HepG2 (cell line): ENCODE measurements at regions not wholly inside any gene's neighbourhood (a gene's known extent, or its start where the extent isn't known, plus 50 kb on each side); places are given as distances from the start of the nearest gene placed in this dataset.

Source experiments
- ATAC-seq: fragments of 200-7000 bp; cut with Tn5 transposase; 3 replicates; pipeline ENCODE4 v1.9.1; 2020; ENCODE audit warnings: mild to moderate bottlenecking, moderate library complexity
- BruUV-seq: library from RNA; stranded (reverse); fragments of 400-500 nt; replicated peaks from 2 replicates; lab custom pipeline; 2021; lab: Mats Ljungman, UMichigan
- CTCF ChIA-PET: fragments of 300-600 bp; formaldehyde crosslinking; extraction: SDS; loops from one replicate; lab custom pipeline; 2021; ENCODE audit warnings: low total read pairs, inconsistent platforms, low intra/inter-chr PET ratio; lab: Yijun Ruan, JAX
- POLR2A ChIA-PET: fragments of 350-600 bp; sonication (Branson Sonifier 250); formaldehyde crosslinking; loops from one replicate; lab custom pipeline; 2020; ENCODE audit warnings: antibody characterized with exemption, inconsistent platforms; lab: Yijun Ruan, JAX
- DNase-seq: peaks from one replicate; pipeline ENCODE4 v3.0.0-alpha.2; 2015; ENCODE audit warnings: low spot score
- FAIRE-seq: peaks from 3 replicates; lab custom pipeline; 2011; peaks lifted over from hg19 to GRCh38; lab: Jason Lieb, UNC
- H2AFZ ChIP-seq: one replicate; pipeline ENCODE4 v1.6.1; 2011; ENCODE audit warnings: low read length, inconsistent platforms
- H3K27ac ChIP-seq: fragments of 300-600 bp; 3 replicates; pipeline ENCODE4 v1.8.0; 2011; ENCODE audit warnings: mixed run types, mild to moderate bottlenecking, mixed read lengths, low read length, inconsistent platforms; ENCODE audit not compliant: insufficient read depth; ENCODE audit errors: extremely low read length
- H3K27me3 ChIP-seq, 2 experiments: fragments of 200-600 bp in 1 of 2; 2 replicates in 1 of 2; 3 replicates in 1 of 2; pipeline versions ENCODE4 v1.6.0 to v1.8.0; 2011; ENCODE audit warnings: low read length in 2 of 2, mild to moderate bottlenecking in 2 of 2, moderate library complexity in 2 of 2, inconsistent platforms in 1 of 2; ENCODE audit not compliant: insufficient read depth in 2 of 2, control insufficient read depth in 1 of 2
- H3K36me3 ChIP-seq, 2 experiments: fragments of 200-600 bp in 1 of 2; replicated peaks in 1 of 2; 2 replicates in 1 of 2; 3 replicates in 1 of 2; pipeline versions ENCODE4 v1.5.1 to v1.8.0; 2011; ENCODE audit warnings: low read length in 2 of 2, inconsistent platforms in 1 of 2; ENCODE audit not compliant: insufficient read depth in 2 of 2, control insufficient read depth in 1 of 2
- H3K4me1 ChIP-seq: 2 replicates; pipeline ENCODE4 v1.5.1; 2012; ENCODE audit warnings: low read length, inconsistent platforms; ENCODE audit not compliant: insufficient read depth
- H3K4me2 ChIP-seq: 2 replicates; pipeline ENCODE4 v1.6.0; 2011; ENCODE audit warnings: low read depth, low read length, inconsistent platforms
- H3K4me3 ChIP-seq, 3 experiments: fragments of 200-600 bp in 1 of 3; sonication (generic), shearing (Covaris generic) in 1 of 3; replicated peaks in 1 of 3; 2 replicates each; pipeline ENCODE4 v1.5.1; 2011 to 2016; ENCODE audit warnings: low read length in 3 of 3, inconsistent platforms in 2 of 3, low read depth in 2 of 3, mild to moderate bottlenecking in 2 of 3, control low read depth in 1 of 3, mixed read lengths in 1 of 3; ENCODE audit not compliant: insufficient read depth in 1 of 3
- H3K79me2 ChIP-seq: one replicate; pipeline ENCODE4 v1.6.1; 2011; ENCODE audit warnings: low read length, inconsistent platforms; ENCODE audit not compliant: insufficient read depth
- H3K9ac ChIP-seq: 2 replicates; pipeline ENCODE4 v1.6.0; 2011; ENCODE audit warnings: mild to moderate bottlenecking, low read depth, low read length, inconsistent platforms; ENCODE audit not compliant: insufficient read depth
- H3K9me3 ChIP-seq: 2 replicates; pipeline ENCODE4 v1.5.1; 2012; ENCODE audit warnings: mild to moderate bottlenecking, low read length
- H4K20me1 ChIP-seq: 2 replicates; pipeline ENCODE4 v1.6.0; 2011; ENCODE audit warnings: inconsistent platforms, mild to moderate bottlenecking, low read length, moderate library complexity; ENCODE audit not compliant: insufficient read depth
- ASH2L ChIP-seq: fragments of 300-600, 200-600 bp; sonication (generic); IDR thresholded peaks from 2 replicates; pipeline ENCODE4 v1.7.0; 2017; ENCODE audit warnings: low read depth, mild to moderate bottlenecking, moderate library complexity, mixed read lengths, low read length; ENCODE audit not compliant: insufficient read length
- CHCHD3 ChIP-seq: sonication (generic); formaldehyde crosslinking; IDR thresholded peaks from 2 replicates; pipeline ENCODE4 v1.8.0; 2022; ENCODE audit warnings: mild to moderate bottlenecking, missing genetic modification reagents, moderate library complexity
- FOSL1 ChIP-seq: sonication (generic); formaldehyde crosslinking; IDR thresholded peaks from 2 replicates; pipeline ENCODE4 v1.9.0; 2021; ENCODE audit warnings: missing genetic modification reagents, borderline replicate concordance
- GFI1 ChIP-seq: sonication (generic); formaldehyde crosslinking; IDR thresholded peaks from 2 replicates; pipeline ENCODE4 v1.5.0; 2020; ENCODE audit warnings: missing genetic modification reagents, mild to moderate bottlenecking, borderline replicate concordance
- KDM5B ChIP-seq: sonication (generic); formaldehyde crosslinking; IDR thresholded peaks from 2 replicates; pipeline ENCODE4 v1.4.0; 2020; ENCODE audit warnings: missing genetic modification reagents, mild to moderate bottlenecking, borderline replicate concordance
- KMT2A ChIP-seq: sonication (generic); formaldehyde crosslinking; IDR thresholded peaks from 2 replicates; pipeline ENCODE4 v1.4.0; 2020; ENCODE audit warnings: missing genetic modification reagents
- RAD21 ChIP-seq: fragments of 450-650 bp; formaldehyde crosslinking; IDR thresholded peaks from 2 replicates; pipeline ENCODE4 v1.5.0; 2020; ENCODE audit warnings: mild to moderate bottlenecking
- SP5 ChIP-seq: IDR thresholded peaks from 2 replicates; pipeline ENCODE4 v1.6.1; 2016; ENCODE audit warnings: low read depth, borderline replicate concordance
- U2AF1 ChIP-seq: fragments of 200-400 bp; formaldehyde crosslinking; optimal IDR thresholded peaks from 2 replicates; pipeline ENCODE3; 2017; ENCODE audit warnings: mild to moderate bottlenecking, low read depth, low read length
- ZBTB42 ChIP-seq: sonication (generic); formaldehyde crosslinking; IDR thresholded peaks from 2 replicates; pipeline ENCODE4 v1.5.0; 2020; ENCODE audit warnings: mild to moderate bottlenecking, missing genetic modification reagents
- ZFX ChIP-seq: sonication (generic); formaldehyde crosslinking; IDR thresholded peaks from 2 replicates; pipeline ENCODE4 v1.4.0; 2020; ENCODE audit warnings: mild to moderate bottlenecking, low read depth, missing genetic modification reagents, moderate library complexity
- ZNF274 ChIP-seq: sonication (generic); formaldehyde crosslinking; IDR thresholded peaks from 2 replicates; pipeline ENCODE4 v1.5.1; 2020; ENCODE audit warnings: mild to moderate bottlenecking, missing genetic modification reagents
- ZNF772 ChIP-seq: sonication (generic); formaldehyde crosslinking; IDR thresholded peaks from 2 replicates; pipeline ENCODE4 v1.5.0; 2020; ENCODE audit warnings: mild to moderate bottlenecking, missing genetic modification reagents
- WGBS: methylation state at CpG from one replicate; pipeline ENCODE4 v1.1.6; 2017; ENCODE audit warnings: low lambda C conversion rate; 5-methylcytosine and 5-hydroxymethylcytosine counted together
- in situ Hi-C: cut with HindIII; loops from 2 replicates; pipeline ENCODE4 v1.10.0; 2017; ENCODE audit warnings: low pct_unique_long_range_greater_than_20kb; ENCODE audit not compliant: extremely low pct_ligation_motif_present
- intact Hi-C: fragments of 100-400 bp; cut with micrococcal nuclease; formaldehyde crosslinking; loops from one replicate; pipeline ENCODE4 v1.10.0; 2022; ENCODE audit not compliant: unreplicated experiment
- TF ChIP-seq, protein P1 (sequence below): sonication (generic); formaldehyde crosslinking; IDR thresholded peaks from 2 replicates; pipeline ENCODE4 v1.5.0; 2020; ENCODE audit warnings: missing genetic modification reagents, mild to moderate bottlenecking, borderline replicate concordance
- TF ChIP-seq, protein P2 (sequence below): IDR thresholded peaks from 2 replicates; pipeline ENCODE4 v1.6.1; 2016; ENCODE audit warnings: missing compliant biosample characterization, missing genetic modification reagents, borderline replicate concordance
- TF ChIP-seq, protein P3 (sequence below): sonication (generic); formaldehyde crosslinking; IDR thresholded peaks from 2 replicates; pipeline ENCODE4 v1.9.0; 2022; ENCODE audit warnings: missing genetic modification reagents, mild to moderate bottlenecking, borderline replicate concordance
- TF ChIP-seq, protein P4 (sequence below): IDR thresholded peaks from 2 replicates; pipeline ENCODE4 v1.6.1; 2016; ENCODE audit warnings: control low read depth
- TF ChIP-seq, protein P5 (sequence below): sonication (generic); formaldehyde crosslinking; IDR thresholded peaks from 2 replicates; pipeline ENCODE4 v1.4.0; 2020; ENCODE audit warnings: missing genetic modification reagents

DNA sequence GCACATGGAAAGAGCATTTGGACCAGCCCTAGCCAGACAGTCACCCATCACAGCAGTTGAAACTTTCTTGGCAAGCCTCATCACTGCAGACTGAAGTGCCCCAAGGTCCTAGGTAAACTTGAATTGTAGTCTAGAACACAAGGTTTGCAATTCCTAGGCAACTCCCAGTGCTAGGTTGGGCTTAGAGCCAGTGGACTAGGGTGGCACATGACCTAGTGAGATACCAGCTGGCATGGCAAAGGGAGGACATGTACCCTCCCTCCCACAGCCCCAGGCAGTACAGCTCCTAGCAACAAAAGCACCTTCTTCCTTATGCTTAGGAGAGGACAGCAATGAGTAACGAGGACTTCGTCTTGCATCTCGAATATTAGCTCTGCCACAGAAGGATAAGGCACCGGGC is 889.5 kb downstream of the JRKL start:
- Histone ChIP-seq H3K9ac (no peak overlapping the region), H3K27ac (no peak overlapping the region), H4K20me1 (no peaks in the 10 kb centered on the region), H2AFZ (no peak overlapping the region), H3K9me3 (peaks cover 14% of the 10 kb centered on the region), H3K4me2 (no peak overlapping the region), H3K4me1 (no peaks in the 10 kb centered on the region), H3K4me3 (no peak overlapping the region), H3K27me3 (no peaks in the 10 kb centered on the region), H3K79me2 (no peaks in the 10 kb centered on the region), H3K36me3 (no peaks in the 10 kb centered on the region)
- no TSS peak for BruUV-seq
- POLR2A ChIA-PET: no interaction called here
- FAIRE-seq (no peak), DNase-seq (no peak), ATAC-seq (no peak)
- 0% methylated on average over 3 of the region's 4 CpGs for WGBS
- in situ Hi-C loops: no loop called here
- CTCF ChIA-PET: no interaction called here
- no peak for TF ChIP-seq SP5 (CRISPR knock-in tag)
- TF ChIP-seq, protein P1, sequence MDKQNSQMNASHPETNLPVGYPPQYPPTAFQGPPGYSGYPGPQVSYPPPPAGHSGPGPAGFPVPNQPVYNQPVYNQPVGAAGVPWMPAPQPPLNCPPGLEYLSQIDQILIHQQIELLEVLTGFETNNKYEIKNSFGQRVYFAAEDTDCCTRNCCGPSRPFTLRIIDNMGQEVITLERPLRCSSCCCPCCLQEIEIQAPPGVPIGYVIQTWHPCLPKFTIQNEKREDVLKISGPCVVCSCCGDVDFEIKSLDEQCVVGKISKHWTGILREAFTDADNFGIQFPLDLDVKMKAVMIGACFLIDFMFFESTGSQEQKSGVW: no peak
- no peak for TF ChIP-seq ZNF274 (CRISPR knock-in tag)
- no peak for TF ChIP-seq ZBTB42 (CRISPR knock-in tag)
- no peak for TF ChIP-seq ASH2L
- no peak for TF ChIP-seq CHCHD3 (CRISPR knock-in tag)
- no peak for TF ChIP-seq KMT2A (CRISPR knock-in tag)
- TF ChIP-seq, protein P2, sequence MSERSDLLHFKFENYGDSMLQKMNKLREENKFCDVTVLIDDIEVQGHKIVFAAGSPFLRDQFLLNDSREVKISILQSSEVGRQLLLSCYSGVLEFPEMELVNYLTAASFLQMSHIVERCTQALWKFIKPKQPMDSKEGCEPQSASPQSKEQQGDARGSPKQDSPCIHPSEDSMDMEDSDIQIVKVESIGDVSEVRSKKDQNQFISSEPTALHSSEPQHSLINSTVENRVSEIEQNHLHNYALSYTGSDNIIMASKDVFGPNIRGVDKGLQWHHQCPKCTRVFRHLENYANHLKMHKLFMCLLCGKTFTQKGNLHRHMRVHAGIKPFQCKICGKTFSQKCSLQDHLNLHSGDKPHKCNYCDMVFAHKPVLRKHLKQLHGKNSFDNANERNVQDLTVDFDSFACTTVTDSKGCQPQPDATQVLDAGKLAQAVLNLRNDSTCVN: no peak
- TF ChIP-seq GFI1 (CRISPR knock-in tag): no peak
- TF ChIP-seq, protein P3, sequence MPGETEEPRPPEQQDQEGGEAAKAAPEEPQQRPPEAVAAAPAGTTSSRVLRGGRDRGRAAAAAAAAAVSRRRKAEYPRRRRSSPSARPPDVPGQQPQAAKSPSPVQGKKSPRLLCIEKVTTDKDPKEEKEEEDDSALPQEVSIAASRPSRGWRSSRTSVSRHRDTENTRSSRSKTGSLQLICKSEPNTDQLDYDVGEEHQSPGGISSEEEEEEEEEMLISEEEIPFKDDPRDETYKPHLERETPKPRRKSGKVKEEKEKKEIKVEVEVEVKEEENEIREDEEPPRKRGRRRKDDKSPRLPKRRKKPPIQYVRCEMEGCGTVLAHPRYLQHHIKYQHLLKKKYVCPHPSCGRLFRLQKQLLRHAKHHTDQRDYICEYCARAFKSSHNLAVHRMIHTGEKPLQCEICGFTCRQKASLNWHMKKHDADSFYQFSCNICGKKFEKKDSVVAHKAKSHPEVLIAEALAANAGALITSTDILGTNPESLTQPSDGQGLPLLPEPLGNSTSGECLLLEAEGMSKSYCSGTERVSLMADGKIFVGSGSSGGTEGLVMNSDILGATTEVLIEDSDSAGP (CRISPR knock-in tag): no peak
- TF ChIP-seq KDM5B: no peak
- no peak for TF ChIP-seq RAD21 (CRISPR knock-in tag)
- no peak for TF ChIP-seq ZNF772 (CRISPR knock-in tag)
- TF ChIP-seq, protein P4, sequence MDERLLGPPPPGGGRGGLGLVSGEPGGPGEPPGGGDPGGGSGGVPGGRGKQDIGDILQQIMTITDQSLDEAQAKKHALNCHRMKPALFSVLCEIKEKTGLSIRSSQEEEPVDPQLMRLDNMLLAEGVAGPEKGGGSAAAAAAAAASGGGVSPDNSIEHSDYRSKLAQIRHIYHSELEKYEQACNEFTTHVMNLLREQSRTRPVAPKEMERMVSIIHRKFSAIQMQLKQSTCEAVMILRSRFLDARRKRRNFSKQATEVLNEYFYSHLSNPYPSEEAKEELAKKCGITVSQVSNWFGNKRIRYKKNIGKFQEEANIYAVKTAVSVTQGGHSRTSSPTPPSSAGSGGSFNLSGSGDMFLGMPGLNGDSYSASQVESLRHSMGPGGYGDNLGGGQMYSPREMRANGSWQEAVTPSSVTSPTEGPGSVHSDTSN: no peak
- no peak for TF ChIP-seq ZFX (CRISPR knock-in tag)
- TF ChIP-seq, protein P5, sequence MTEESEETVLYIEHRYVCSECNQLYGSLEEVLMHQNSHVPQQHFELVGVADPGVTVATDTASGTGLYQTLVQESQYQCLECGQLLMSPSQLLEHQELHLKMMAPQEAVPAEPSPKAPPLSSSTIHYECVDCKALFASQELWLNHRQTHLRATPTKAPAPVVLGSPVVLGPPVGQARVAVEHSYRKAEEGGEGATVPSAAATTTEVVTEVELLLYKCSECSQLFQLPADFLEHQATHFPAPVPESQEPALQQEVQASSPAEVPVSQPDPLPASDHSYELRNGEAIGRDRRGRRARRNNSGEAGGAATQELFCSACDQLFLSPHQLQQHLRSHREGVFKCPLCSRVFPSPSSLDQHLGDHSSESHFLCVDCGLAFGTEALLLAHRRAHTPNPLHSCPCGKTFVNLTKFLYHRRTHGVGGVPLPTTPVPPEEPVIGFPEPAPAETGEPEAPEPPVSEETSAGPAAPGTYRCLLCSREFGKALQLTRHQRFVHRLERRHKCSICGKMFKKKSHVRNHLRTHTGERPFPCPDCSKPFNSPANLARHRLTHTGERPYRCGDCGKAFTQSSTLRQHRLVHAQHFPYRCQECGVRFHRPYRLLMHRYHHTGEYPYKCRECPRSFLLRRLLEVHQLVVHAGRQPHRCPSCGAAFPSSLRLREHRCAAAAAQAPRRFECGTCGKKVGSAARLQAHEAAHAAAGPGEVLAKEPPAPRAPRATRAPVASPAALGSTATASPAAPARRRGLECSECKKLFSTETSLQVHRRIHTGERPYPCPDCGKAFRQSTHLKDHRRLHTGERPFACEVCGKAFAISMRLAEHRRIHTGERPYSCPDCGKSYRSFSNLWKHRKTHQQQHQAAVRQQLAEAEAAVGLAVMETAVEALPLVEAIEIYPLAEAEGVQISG: no peak
- TF ChIP-seq U2AF1: no peak
- no peak for TF ChIP-seq FOSL1
- TF ChIP-seq, all 625 proteins: peak for 0
- intact Hi-C loops: no loop called here
